GM12891 (cell line): ENCODE measurements at regions not wholly inside any gene's neighbourhood (a gene's known extent, or its start where the extent isn't known, plus 50 kb on each side); places are given as distances from the start of the nearest gene placed in this dataset.

Experiments used
- POLR2A ChIP-seq: IDR thresholded peaks from 2 replicates; pipeline ENCODE4 v1.6.1; 2011; ENCODE audit warnings: low read depth, low read length, control low read depth
- POLR2AphosphoS5 ChIP-seq: IDR thresholded peaks from 2 replicates; pipeline ENCODE4 v1.6.1; 2011; ENCODE audit warnings: low read depth, low read length, control low read depth
- TAF1 ChIP-seq: IDR thresholded peaks from 2 replicates; pipeline ENCODE4 v1.6.1; 2011; ENCODE audit warnings: low read depth, low read length, control low read depth

DNA sequence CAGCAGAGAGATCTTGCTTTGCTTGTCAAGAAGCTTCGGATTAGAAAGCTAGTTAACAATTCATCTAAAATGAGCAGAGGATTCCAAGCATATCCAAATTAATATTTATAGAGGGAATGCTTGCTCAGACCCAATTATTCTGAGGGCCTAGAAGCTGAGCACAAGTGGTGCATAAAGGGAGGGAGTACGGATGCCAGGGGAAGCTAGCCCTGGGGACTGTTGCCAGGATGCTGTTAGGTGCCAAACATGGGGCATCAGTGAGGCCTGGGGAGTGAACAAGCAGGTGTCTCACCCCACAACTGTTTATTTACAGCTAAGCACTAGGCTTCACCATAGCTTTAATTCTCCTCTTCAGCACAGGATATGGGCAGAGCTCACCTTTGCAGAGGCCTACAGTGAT lies 684.1 kb upstream of the C16orf82 start:
- TF ChIP-seq POLR2A (no peak), TAF1 (no peak), POLR2AphosphoS5 (no peak)
